ENCODE measurements at regions not wholly inside any gene's neighbourhood (a gene's known extent, or its start where the extent isn't known, plus 50 kb on each side); places are given as distances from the start of the nearest gene placed in this dataset.

DNA sequence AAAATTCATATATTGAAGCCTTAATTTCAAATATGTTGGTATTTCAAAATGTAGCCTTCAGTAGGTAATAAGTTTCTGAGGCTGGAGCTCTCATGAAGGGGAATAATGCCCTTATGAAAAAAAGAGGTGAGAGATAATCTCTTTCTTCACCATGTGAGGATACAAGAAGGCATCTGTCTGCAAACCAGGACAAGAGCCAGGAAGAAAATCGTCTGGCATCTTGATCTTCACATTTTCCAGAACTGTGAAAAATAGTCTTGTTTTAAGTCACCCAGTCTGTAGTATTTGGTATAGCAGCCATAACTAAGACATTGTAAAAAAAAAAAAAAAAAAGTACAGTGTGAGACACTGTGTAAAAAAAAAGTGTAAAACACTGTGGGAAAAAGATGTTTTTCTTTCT is 768.9 kb downstream of the TAF11L14 start:
- peaks cover 0 to 4% (median 0%) of the 10 kb centered on the region in 4 donors for H3K4me1 ChIP-seq
- no peaks in the 10 kb centered on the region for H3K27me3 ChIP-seq
- no peak overlapping the region for H3K27ac ChIP-seq
- 46 to 48% methylated on average over 1 of the region's 1 CpG for WGBS, 2 donors
- no peaks in the 10 kb centered on the region for H3K36me3 ChIP-seq
- no peak overlapping the region for H3K4me3 ChIP-seq
- no peak for TF ChIP-seq CTCF (IDR thresholded peaks at IDR 0.05)
- no peak for TF ChIP-seq EP300 (IDR thresholded peaks at IDR 0.05)
- TF ChIP-seq POLR2A (IDR thresholded peaks at IDR 0.05), result no peak
- no peak for TF ChIP-seq POLR2AphosphoS5 (IDR thresholded peaks at IDR 0.05)
- ATAC-seq (ENCODE audit: low FRiP score in 2 of 2), result no peak
- no peak for DNase-seq
- H3K9me3 ChIP-seq, result no peaks in the 10 kb centered on the region

DNA sequence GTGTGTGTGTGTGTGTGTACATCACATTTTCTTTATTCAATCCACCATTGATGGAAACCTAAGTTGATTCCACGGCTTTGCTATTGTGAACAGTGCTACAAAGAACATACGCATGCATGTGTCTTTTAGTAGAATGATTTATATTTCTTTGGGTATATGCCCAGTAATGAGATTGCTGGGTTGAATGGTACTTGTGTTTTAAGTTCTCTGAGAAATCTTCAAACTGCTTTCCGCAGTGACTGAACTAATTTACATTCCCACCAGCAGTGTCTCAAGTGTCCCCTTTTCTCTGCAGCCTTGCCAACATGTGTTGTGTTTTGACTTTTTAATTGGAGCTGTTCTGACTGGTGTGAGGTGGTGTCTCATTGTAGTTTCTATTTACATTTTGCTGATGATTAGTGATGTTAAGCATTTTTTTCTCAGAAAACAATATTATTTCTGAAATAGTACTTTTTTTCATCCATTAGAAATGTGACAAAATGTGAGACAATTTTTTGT is 769.7 kb downstream of the TAF11L14 start:
- ATAC-seq (ENCODE audit: low FRiP score in 2 of 2) (peak; percentile 42 to 79), DNase-seq (no peak)
- H3K9me3 ChIP-seq, result no peaks in the 10 kb centered on the region
- H3K4me1 ChIP-seq, result peaks cover 0 to 4% (median 0%) of the 10 kb centered on the region in 4 donors
- H3K27ac ChIP-seq, result no peak overlapping the region
- no peaks in the 10 kb centered on the region for H3K36me3 ChIP-seq
- H3K4me3 ChIP-seq, result no peak overlapping the region
- H3K27me3 ChIP-seq, result no peaks in the 10 kb centered on the region
- TF ChIP-seq POLR2AphosphoS5 (IDR thresholded peaks at IDR 0.05), result no peak
- TF ChIP-seq EP300 (IDR thresholded peaks at IDR 0.05), result no peak
- no peak for TF ChIP-seq CTCF (IDR thresholded peaks at IDR 0.05)
- no peak for TF ChIP-seq POLR2A (IDR thresholded peaks at IDR 0.05)
- 55 to 73% methylated on average over 3 of the region's 3 CpGs for WGBS, 2 donors

DNA sequence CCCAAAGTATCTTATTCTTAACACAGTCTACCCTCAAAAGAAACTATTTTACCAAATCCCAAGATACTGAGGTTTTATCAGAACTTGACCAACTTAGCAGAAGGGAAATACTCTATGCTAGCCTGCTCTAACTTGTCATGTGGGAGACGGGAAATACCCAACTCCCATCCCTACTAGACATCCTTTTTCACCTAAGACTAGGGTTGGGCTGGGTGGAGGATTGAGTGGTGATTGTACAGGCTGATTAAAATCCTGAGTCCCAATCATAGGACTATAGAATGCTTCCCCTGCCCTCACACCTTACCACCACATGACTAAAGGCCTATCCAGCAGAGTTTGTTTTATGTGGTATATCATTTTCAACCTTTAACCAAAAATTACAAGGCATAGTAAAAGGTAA is 786.5 kb downstream of the TAF11L14 start:
- no peak for TF ChIP-seq POLR2AphosphoS5 (IDR thresholded peaks at IDR 0.05)
- no peak for TF ChIP-seq EP300 (IDR thresholded peaks at IDR 0.05)
- TF ChIP-seq POLR2A (IDR thresholded peaks at IDR 0.05), result no peak
- TF ChIP-seq CTCF (IDR thresholded peaks at IDR 0.05), result no peak
- Histone ChIP-seq H3K36me3 (no peaks in the 10 kb centered on the region), H3K4me1 (no peaks in the 10 kb centered on the region), H3K27me3 (no peaks in the 10 kb centered on the region), H3K27ac (no peak overlapping the region), H3K4me3 (no peak overlapping the region), H3K9me3 (no peaks in the 10 kb centered on the region)
- DNase-seq (no peak), ATAC-seq (ENCODE audit: low FRiP score in 2 of 2) (no peak)
- 63 to 78% methylated on average over 1 of the region's 1 CpG for WGBS, 2 donors

DNA sequence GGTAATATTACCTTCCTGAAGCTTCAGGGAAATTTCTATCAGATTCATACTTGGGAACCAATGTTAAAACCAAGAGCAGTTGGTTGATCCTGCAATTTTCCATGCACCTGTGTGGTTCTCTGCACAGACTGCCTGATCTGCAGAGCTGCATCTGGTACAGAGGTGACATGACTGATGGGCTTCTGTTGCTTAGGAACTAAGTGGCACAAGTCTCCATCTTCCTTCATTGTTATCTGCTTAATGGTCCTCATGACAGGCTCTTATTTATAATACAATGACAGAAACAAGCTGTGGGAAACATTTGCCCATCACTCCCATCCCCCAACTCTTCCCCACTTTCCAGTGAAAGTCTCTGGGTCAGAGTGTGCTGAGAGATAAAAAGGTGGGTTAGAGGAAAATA is 799.1 kb downstream of the TAF11L14 start:
- no peak overlapping the region for H3K4me3 ChIP-seq
- no peak for DNase-seq
- H3K9me3 ChIP-seq, result no peaks in the 10 kb centered on the region
- no peak for TF ChIP-seq POLR2A (IDR thresholded peaks at IDR 0.05)
- TF ChIP-seq POLR2AphosphoS5 (IDR thresholded peaks at IDR 0.05), result no peak
- no peak for TF ChIP-seq EP300 (IDR thresholded peaks at IDR 0.05)
- no peak for TF ChIP-seq CTCF (IDR thresholded peaks at IDR 0.05)
- no peaks in the 10 kb centered on the region for H3K36me3 ChIP-seq
- H3K27me3 ChIP-seq, result no peaks in the 10 kb centered on the region
- H3K27ac ChIP-seq, result no peak overlapping the region
- ATAC-seq (ENCODE audit: low FRiP score in 2 of 2), result no peak
- no peaks in the 10 kb centered on the region for H3K4me1 ChIP-seq

DNA sequence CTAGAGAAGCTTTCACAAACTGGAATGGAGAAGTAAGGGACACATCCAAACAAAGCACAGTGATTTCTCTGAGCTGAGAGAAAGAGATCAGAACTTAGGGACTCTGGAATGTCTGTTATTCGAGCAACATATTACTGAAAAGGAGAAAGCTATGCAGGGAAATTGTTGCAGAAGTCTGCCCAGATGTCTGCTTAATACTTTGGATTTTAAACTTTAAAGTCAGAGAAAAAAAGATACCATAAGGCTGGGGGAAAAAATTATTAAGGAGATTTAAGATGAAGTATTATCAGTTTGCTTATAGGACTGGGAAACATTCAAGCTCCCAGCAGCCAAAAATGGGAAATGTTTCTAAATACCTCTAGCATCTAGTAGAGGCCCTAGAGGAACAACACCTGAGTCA is 803.9 kb downstream of the TAF11L14 start:
- DNase-seq, result no peak
- ATAC-seq (ENCODE audit: low FRiP score in 2 of 2), result no peak
- WGBS, 2 donors, result 44 to 56% methylated on average over 1 of the region's 1 CpG

More for the DNA sequence above, 803.9 kb downstream of the TAF11L14 start:
- no peaks in the 10 kb centered on the region for H3K4me1 ChIP-seq
- TF ChIP-seq EP300 (IDR thresholded peaks at IDR 0.05) (no peak), CTCF (IDR thresholded peaks at IDR 0.05) (no peak), POLR2A (IDR thresholded peaks at IDR 0.05) (no peak), POLR2AphosphoS5 (IDR thresholded peaks at IDR 0.05) (no peak)
- no peaks in the 10 kb centered on the region for H3K36me3 ChIP-seq
- no peak overlapping the region for H3K27ac ChIP-seq
- no peak overlapping the region for H3K4me3 ChIP-seq
- no peaks in the 10 kb centered on the region for H3K27me3 ChIP-seq
- no peaks in the 10 kb centered on the region for H3K9me3 ChIP-seq
